IMR-90 (cell line): ENCODE measurements at regions not wholly inside any gene's neighbourhood (a gene's known extent, or its start where the extent isn't known, plus 50 kb on each side); places are given as distances from the start of the nearest gene placed in this dataset.

Experiments used
- ATAC-seq: fragments of 200-7000 bp; cut with Tn5 transposase; 2 replicates; pipeline ENCODE4 v1.9.1; 2020; ENCODE audit warnings: low read depth, mild to moderate bottlenecking, moderate library complexity
- BruUV-seq: library from RNA; stranded (reverse); fragments of 400-500 nt; replicated peaks from 2 replicates; lab custom pipeline; 2021; lab: Mats Ljungman, UMichigan
- CTCF ChIA-PET: fragments of 300-600 bp; formaldehyde crosslinking; extraction: SDS; loops from one replicate; lab custom pipeline; 2021; ENCODE audit warnings: antibody characterized with exemption; lab: Yijun Ruan, JAX
- POLR2A ChIA-PET: fragments of 300-600 bp; sonication (Branson Sonifier 250); formaldehyde crosslinking; loops from one replicate; lab custom pipeline; 2022; ENCODE audit warnings: antibody characterized with exemption; ENCODE audit not compliant: unreplicated experiment; lab: Charles Lee
- DNase-seq: peaks from one replicate; pipeline ENCODE4 v3.0.0; 2013
- H2AFZ ChIP-seq: replicated peaks from 2 replicates; pipeline ENCODE3; 2013; ENCODE audit warnings: low read length, mild to moderate bottlenecking; ENCODE audit not compliant: poor library complexity
- H2AK5ac ChIP-seq: 2 replicates; pipeline ENCODE4 v1.6.1; 2013; ENCODE audit warnings: low read depth, low read length, inconsistent platforms
- H2AK9ac ChIP-seq: replicated peaks from 2 replicates; pipeline ENCODE3; 2013; ENCODE audit warnings: mild to moderate bottlenecking, low read depth, low read length, moderate library complexity; ENCODE audit not compliant: poor library complexity
- H2BK120ac ChIP-seq: 2 replicates; pipeline ENCODE4 v1.6.1; 2013; ENCODE audit warnings: low read depth, low read length, inconsistent platforms
- H2BK15ac ChIP-seq: 3 replicates; pipeline ENCODE4 v1.6.1; 2013; ENCODE audit warnings: low read depth, low read length, inconsistent platforms
- H2BK20ac ChIP-seq: 2 replicates; pipeline ENCODE4 v1.6.1; 2013; ENCODE audit warnings: low read depth, mild to moderate bottlenecking, inconsistent platforms, low read length, moderate library complexity
- H2BK5ac ChIP-seq: 2 replicates; pipeline ENCODE4 v1.6.1; 2013; ENCODE audit warnings: mild to moderate bottlenecking, low read depth, low read length, inconsistent platforms; ENCODE audit not compliant: poor library complexity, severe bottlenecking
- H3K14ac ChIP-seq: replicated peaks from 2 replicates; pipeline ENCODE4 v1.6.1; 2013; ENCODE audit warnings: low read depth, low read length, inconsistent platforms
- H3K18ac ChIP-seq: 2 replicates; pipeline ENCODE4 v1.6.1; 2013; ENCODE audit warnings: low read depth, low read length, control low read depth
- H3K23ac ChIP-seq: 2 replicates; pipeline ENCODE4 v1.6.1; 2013; ENCODE audit warnings: low read depth, low read length, inconsistent platforms
- H3K27ac ChIP-seq: 2 replicates; pipeline ENCODE4 v1.5.1; 2013; ENCODE audit warnings: mild to moderate bottlenecking, control low read depth, low read length; ENCODE audit not compliant: insufficient read depth
- H3K27me3 ChIP-seq: 2 replicates; pipeline ENCODE4 v1.6.1; 2013; ENCODE audit warnings: low read length; ENCODE audit not compliant: control insufficient read depth, insufficient read depth
- H3K36me3 ChIP-seq: 2 replicates; pipeline ENCODE4 v1.6.1; 2013; ENCODE audit warnings: low read length, mixed read lengths; ENCODE audit not compliant: control insufficient read depth, insufficient read depth
- H3K4ac ChIP-seq: 2 replicates; pipeline ENCODE4 v1.6.1; 2013; ENCODE audit warnings: low read depth, low read length, inconsistent platforms
- H3K4me1 ChIP-seq: 2 replicates; pipeline ENCODE4 v1.6.1; 2013; ENCODE audit warnings: low read length, mixed read lengths; ENCODE audit not compliant: control insufficient read depth, insufficient read depth
- H3K4me2 ChIP-seq: 2 replicates; pipeline ENCODE4 v1.6.1; 2013; ENCODE audit warnings: low read depth, mild to moderate bottlenecking, control low read depth, low read length, moderate library complexity
- H3K4me3 ChIP-seq: 2 replicates; pipeline ENCODE4 v1.5.1; 2013; ENCODE audit warnings: low read depth, mild to moderate bottlenecking, control low read depth, low read length, moderate library complexity; ENCODE audit not compliant: insufficient read depth
- H3K56ac ChIP-seq: 2 replicates; pipeline ENCODE4 v1.6.1; 2013; ENCODE audit warnings: low read length, inconsistent platforms; ENCODE audit not compliant: insufficient read depth; ENCODE audit errors: extremely low read depth
- H3K79me1 ChIP-seq, 2 experiments: 2 replicates each; pipeline ENCODE4 v1.6.1; 2013; ENCODE audit warnings: low read length in 2 of 2, inconsistent platforms in 1 of 2, low read depth in 1 of 2
- H3K9ac ChIP-seq: 2 replicates; pipeline ENCODE4 v1.6.1; 2013; ENCODE audit warnings: low read depth, low read length, control low read depth
- H3K9me1 ChIP-seq: 2 replicates; pipeline ENCODE4 v1.6.1; 2013; ENCODE audit warnings: low read length, inconsistent platforms; ENCODE audit not compliant: insufficient read depth
- H3K9me3 ChIP-seq: 2 replicates; pipeline ENCODE4 v1.6.1; 2013; ENCODE audit warnings: low read length; ENCODE audit not compliant: control insufficient read depth, insufficient read depth
- H4K20me1 ChIP-seq: 2 replicates; pipeline ENCODE4 v1.6.1; 2013; ENCODE audit warnings: low read length, inconsistent platforms; ENCODE audit not compliant: insufficient read depth
- H4K5ac ChIP-seq: 2 replicates; pipeline ENCODE4 v1.6.1; 2013; ENCODE audit warnings: mild to moderate bottlenecking, low read depth, low read length, control low read depth
- H4K8ac ChIP-seq, 2 experiments: 2 replicates each; pipeline ENCODE4 v1.6.1; 2013; ENCODE audit warnings: low read depth in 2 of 2, low read length in 2 of 2, control low read depth in 1 of 2, inconsistent platforms in 1 of 2
- H4K91ac ChIP-seq: 2 replicates; pipeline ENCODE4 v1.6.1; 2013; ENCODE audit warnings: low read depth, low read length, inconsistent platforms; ENCODE audit not compliant: insufficient read depth
- BHLHE40 ChIP-seq: fragments of 150-350 bp; IDR thresholded peaks from 2 replicates; pipeline ENCODE4 v1.6.1; 2016; ENCODE audit warnings: mild to moderate bottlenecking, low read depth, low read length
- CEBPB ChIP-seq: IDR thresholded peaks from 2 replicates; pipeline ENCODE4 v1.6.1; 2012; ENCODE audit warnings: low read depth, low read length, improper control_type of control experiment
- FOS ChIP-seq: fragments of 150-350 bp; IDR thresholded peaks from 2 replicates; pipeline ENCODE4 v1.6.1; 2016; ENCODE audit warnings: low read depth, low read length
- MAFK ChIP-seq: IDR thresholded peaks from 2 replicates; pipeline ENCODE4 v1.6.1; 2012; ENCODE audit warnings: low read depth, low read length, improper control_type of control experiment
- MAZ ChIP-seq: IDR thresholded peaks from 2 replicates; pipeline ENCODE4 v1.6.1; 2012; ENCODE audit warnings: low read depth, mild to moderate bottlenecking, low read length, improper control_type of control experiment, moderate library complexity, borderline replicate concordance
- MXI1 ChIP-seq: IDR thresholded peaks from 2 replicates; pipeline ENCODE4 v1.6.1; 2012; ENCODE audit warnings: low read depth, mild to moderate bottlenecking, low read length, moderate library complexity, borderline replicate concordance
- NFE2L2 ChIP-seq: fragments of 150-350 bp; IDR thresholded peaks from 2 replicates; pipeline ENCODE4 v1.6.1; 2016; ENCODE audit warnings: low read depth, mild to moderate bottlenecking, low read length
- POLR2A ChIP-seq: IDR thresholded peaks from 2 replicates; pipeline ENCODE4 v1.6.1; 2012; ENCODE audit warnings: mild to moderate bottlenecking, low read depth, low read length
- RAD21 ChIP-seq: IDR thresholded peaks from 2 replicates; pipeline ENCODE4 v1.6.1; 2012; ENCODE audit warnings: low read length, improper control_type of control experiment
- RCOR1 ChIP-seq: IDR thresholded peaks from 2 replicates; pipeline ENCODE4 v1.6.1; 2012; ENCODE audit warnings: mild to moderate bottlenecking, low read length, improper control_type of control experiment; ENCODE audit not compliant: insufficient replicate concordance
- RFX5 ChIP-seq: IDR thresholded peaks from 2 replicates; pipeline ENCODE4 v1.8.0; 2012; ENCODE audit warnings: low read depth, mild to moderate bottlenecking, low read length, moderate library complexity
- SMC3 ChIP-seq: fragments of 150-350 bp; IDR thresholded peaks from 2 replicates; pipeline ENCODE4 v1.6.1; 2016; ENCODE audit warnings: low read depth, mild to moderate bottlenecking, antibody characterized with exemption, low read length, moderate library complexity
- whole genome bisulfite sequencing, 2 experiments: methylation state at CpG; one replicate each; pipeline versions ENCODE4 v1.1.5 to v1.1.7; 2013; ENCODE audit warnings: missing lambda C conversion rate in 2 of 2; ENCODE audit not compliant: insufficient read length in 1 of 2; ENCODE audit errors: extremely low coverage in 2 of 2; 5-methylcytosine and 5-hydroxymethylcytosine counted together
- dilution Hi-C: fragments of 300-500 bp; cut with HindIII; formaldehyde crosslinking; loops from one replicate; pipeline ENCODE4 v1.14.3; 2018; ENCODE audit warnings: low sequenced_read_pairs; ENCODE audit not compliant: unreplicated experiment
- in situ Hi-C: fragments of 300-500 bp; cut with MboI; formaldehyde crosslinking; loops from 3 replicates; pipeline ENCODE4 v1.14.3; 2019; ENCODE audit warnings: low sequenced_read_pairs, inconsistent platforms, mixed read lengths
- intact Hi-C: fragments of 100-400 bp; cut with micrococcal nuclease; formaldehyde crosslinking; loops from 2 replicates; pipeline ENCODE4 v1.10.0; 2022
- TF ChIP-seq, protein P1 (sequence below): conservative IDR thresholded peaks from 2 replicates; pipeline ENCODE4 v1.5.1; 2012; ENCODE audit warnings: mild to moderate bottlenecking, low read depth, low read length, improper control_type of control experiment
- TF ChIP-seq, protein P2 (sequence below): fragments of 150-350 bp; IDR thresholded peaks from 2 replicates; pipeline ENCODE4 v1.6.1; 2016; ENCODE audit warnings: low read depth, mild to moderate bottlenecking, low read length, moderate library complexity, borderline replicate concordance
- TF ChIP-seq, protein P3 (sequence below): fragments of 150-350 bp; IDR thresholded peaks from 2 replicates; pipeline ENCODE4 v1.6.1; 2017; ENCODE audit warnings: mild to moderate bottlenecking, antibody characterized with exemption, low read length, low read depth

- Histone ChIP-seq H3K4me2 (no peak overlapping the region), H3K36me3 (no peaks in the 10 kb centered on the region)
- POLR2A ChIA-PET: no interaction called here
Observed at GRCh38 chr11:115806056-115806455, 301.8 kb upstream of the CADM1 start.

More at GRCh38 chr11:115806056-115806455, 301.8 kb upstream of the CADM1 start:
- DNase-seq (no peak), ATAC-seq (no peak)
- Histone ChIP-seq H3K4ac (no peak overlapping the region), H2AFZ (no peak overlapping the region), H4K5ac (no peak overlapping the region), H3K4me1 (no peaks in the 10 kb centered on the region), H3K27ac (no peak overlapping the region), H3K27me3 (no peaks in the 10 kb centered on the region), H2AK9ac (no peak overlapping the region), H3K9me3 (peaks cover 13% of the 10 kb centered on the region), H3K9me1 (no peaks in the 10 kb centered on the region), H2BK15ac (no peak overlapping the region), H4K91ac (no peak overlapping the region), H2BK5ac (no peak overlapping the region), H3K9ac (no peak overlapping the region), H3K56ac (no peak overlapping the region), H3K79me1 (no peaks in the 10 kb centered on the region), H2BK20ac (no peak overlapping the region), H4K8ac (no peak overlapping the region), H3K23ac (no peak overlapping the region), H4K20me1 (no peaks in the 10 kb centered on the region), H3K14ac (no peak overlapping the region), H3K18ac (no peak overlapping the region), H2AK5ac (no peak overlapping the region), H2BK120ac (no peak overlapping the region), H3K4me3 (no peak overlapping the region)
- no TSS peak for BruUV-seq
- dilution Hi-C loops (no loop called here), in situ Hi-C loops (no loop called here), intact Hi-C loops (no loop called here)
- no peak for TF ChIP-seq SMC3
- no peak for TF ChIP-seq FOS
- no peak for TF ChIP-seq MAZ
- no peak for TF ChIP-seq POLR2A
- TF ChIP-seq, protein P1, sequence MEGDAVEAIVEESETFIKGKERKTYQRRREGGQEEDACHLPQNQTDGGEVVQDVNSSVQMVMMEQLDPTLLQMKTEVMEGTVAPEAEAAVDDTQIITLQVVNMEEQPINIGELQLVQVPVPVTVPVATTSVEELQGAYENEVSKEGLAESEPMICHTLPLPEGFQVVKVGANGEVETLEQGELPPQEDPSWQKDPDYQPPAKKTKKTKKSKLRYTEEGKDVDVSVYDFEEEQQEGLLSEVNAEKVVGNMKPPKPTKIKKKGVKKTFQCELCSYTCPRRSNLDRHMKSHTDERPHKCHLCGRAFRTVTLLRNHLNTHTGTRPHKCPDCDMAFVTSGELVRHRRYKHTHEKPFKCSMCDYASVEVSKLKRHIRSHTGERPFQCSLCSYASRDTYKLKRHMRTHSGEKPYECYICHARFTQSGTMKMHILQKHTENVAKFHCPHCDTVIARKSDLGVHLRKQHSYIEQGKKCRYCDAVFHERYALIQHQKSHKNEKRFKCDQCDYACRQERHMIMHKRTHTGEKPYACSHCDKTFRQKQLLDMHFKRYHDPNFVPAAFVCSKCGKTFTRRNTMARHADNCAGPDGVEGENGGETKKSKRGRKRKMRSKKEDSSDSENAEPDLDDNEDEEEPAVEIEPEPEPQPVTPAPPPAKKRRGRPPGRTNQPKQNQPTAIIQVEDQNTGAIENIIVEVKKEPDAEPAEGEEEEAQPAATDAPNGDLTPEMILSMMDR: no peak
- TF ChIP-seq RCOR1: no peak
- TF ChIP-seq RFX5: no peak
- TF ChIP-seq, protein P2, sequence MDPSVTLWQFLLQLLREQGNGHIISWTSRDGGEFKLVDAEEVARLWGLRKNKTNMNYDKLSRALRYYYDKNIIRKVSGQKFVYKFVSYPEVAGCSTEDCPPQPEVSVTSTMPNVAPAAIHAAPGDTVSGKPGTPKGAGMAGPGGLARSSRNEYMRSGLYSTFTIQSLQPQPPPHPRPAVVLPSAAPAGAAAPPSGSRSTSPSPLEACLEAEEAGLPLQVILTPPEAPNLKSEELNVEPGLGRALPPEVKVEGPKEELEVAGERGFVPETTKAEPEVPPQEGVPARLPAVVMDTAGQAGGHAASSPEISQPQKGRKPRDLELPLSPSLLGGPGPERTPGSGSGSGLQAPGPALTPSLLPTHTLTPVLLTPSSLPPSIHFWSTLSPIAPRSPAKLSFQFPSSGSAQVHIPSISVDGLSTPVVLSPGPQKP: no peak
- TF ChIP-seq NFE2L2: no peak
- no peak for TF ChIP-seq BHLHE40
- no peak for TF ChIP-seq MXI1
- TF ChIP-seq, protein P3, sequence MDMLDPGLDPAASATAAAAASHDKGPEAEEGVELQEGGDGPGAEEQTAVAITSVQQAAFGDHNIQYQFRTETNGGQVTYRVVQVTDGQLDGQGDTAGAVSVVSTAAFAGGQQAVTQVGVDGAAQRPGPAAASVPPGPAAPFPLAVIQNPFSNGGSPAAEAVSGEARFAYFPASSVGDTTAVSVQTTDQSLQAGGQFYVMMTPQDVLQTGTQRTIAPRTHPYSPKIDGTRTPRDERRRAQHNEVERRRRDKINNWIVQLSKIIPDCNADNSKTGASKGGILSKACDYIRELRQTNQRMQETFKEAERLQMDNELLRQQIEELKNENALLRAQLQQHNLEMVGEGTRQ: no peak
- no peak for TF ChIP-seq RAD21
- TF ChIP-seq CEBPB: no peak
- TF ChIP-seq MAFK: no peak
- WGBS, 2 experiments: 60% methylated on average over 1 of the region's 2 CpGs; no CpG with 5 or more reads in 1 of the 2 experiments
- CTCF ChIA-PET: interaction anchor here (1.0 to 1.2 kb wide), 2 partner anchors 12 to 13 kb away, joined by 3 read pairs; no protein-coding TSS in a partner anchor
